ENCODE measurements at regions not wholly inside any gene's neighbourhood (a gene's known extent, or its start where the extent isn't known, plus 50 kb on each side); places are given as distances from the start of the nearest gene placed in this dataset.
A peak's percentile ranks its signal among the peaks of the same experiment; 100 is the strongest.

GRCh38 chr12:91327131-91327530 is 144.5 kb upstream of the DCN start:
- DNase-seq = no peak

- DNase-seq = peak in 1 of 2 experiments; percentile 2
These were observed 143.7 kb upstream of the DCN start for GRCh38 chr12:91326058-91327027.

DNA sequence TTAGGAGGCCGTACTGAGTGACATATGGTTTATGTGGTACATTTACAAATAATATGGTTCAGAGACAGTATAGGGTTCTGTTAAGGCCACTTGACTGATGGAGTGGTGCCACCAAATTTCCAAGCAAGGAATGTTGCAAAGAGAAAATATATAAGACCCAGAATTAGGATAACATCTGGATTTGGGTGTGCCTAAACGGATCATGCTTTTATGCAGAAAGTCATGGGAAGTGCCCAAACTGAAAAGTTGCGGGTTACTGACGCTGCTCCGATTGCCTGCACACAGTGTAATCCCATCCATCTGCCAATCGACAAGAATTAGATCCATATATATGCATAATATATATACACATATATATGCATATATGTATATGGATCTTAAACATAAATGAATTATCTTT is 138.4 kb upstream of the DCN start:
- no peak for DNase-seq

GRCh38 chr12:91319071-91319760 is 136.6 kb upstream of the DCN start:
- DNase-seq = no peak

DNA sequence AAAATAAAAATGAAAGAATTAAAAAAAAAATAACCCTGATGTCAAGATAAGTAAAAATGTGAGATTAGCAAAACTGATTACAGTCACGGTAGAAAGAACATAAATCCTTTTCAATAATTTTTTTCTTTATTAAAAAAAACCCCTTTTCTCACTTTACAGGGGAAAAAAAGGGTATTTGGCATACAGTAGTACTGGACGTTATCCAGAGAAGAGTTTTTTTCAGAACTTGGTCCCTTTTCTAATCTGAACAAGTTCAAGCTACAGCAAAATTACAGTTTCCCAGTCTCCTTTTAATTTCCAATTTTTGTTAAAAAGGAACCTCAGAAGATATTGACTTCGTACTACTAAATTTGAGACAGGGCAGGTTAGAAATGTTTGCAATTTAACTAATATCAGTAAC is 134.7 kb upstream of the DCN start:
- DNase-seq = no peak

GRCh38 chr12:91316907-91317269 is 134.3 kb upstream of the DCN start:
- DNase-seq = no peak

GRCh38 chr12:91316161-91316906 is 133.7 kb upstream of the DCN start:
- DNase-seq = no peak

GRCh38 chr12:91311081-91311480 is 128.5 kb upstream of the DCN start:
- no peak for DNase-seq

GRCh38 chr12:91309450-91309849 is 126.8 kb upstream of the DCN start:
- DNase-seq = no peak

DNA sequence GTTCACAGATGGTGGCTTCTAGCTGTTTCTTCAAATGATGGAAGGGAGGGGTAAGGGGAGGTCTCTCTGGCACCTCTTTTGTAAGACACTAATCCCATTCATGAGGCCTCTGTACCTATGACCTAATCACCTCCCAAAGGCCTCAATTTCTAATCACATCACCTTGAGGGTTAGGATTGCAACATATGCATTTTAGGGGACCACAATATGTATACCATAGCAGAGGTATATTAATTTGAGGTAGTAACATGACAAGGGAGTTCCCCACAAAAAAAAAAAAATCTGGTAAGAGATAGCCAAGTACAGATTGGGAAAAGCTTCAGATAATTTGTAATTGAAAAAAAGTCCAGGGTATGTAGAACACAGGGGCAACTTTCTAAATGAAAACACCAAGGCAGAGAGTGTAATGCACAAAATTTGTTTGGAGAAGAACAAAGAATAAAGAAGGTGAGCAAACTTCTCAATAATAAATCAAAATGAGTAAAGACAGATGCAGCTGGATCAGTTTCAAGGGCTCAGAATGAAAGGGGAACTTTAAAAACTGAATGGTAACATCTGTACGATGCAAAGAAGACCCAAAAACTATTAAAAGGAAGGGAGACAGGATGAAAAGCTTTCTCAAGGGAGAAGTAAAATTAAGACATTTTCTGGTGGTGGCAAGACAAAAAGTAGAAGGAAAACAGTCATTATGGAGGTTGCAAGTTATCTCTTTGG is 125.5 kb upstream of the DCN start:
- DNase-seq = no peak

DNA sequence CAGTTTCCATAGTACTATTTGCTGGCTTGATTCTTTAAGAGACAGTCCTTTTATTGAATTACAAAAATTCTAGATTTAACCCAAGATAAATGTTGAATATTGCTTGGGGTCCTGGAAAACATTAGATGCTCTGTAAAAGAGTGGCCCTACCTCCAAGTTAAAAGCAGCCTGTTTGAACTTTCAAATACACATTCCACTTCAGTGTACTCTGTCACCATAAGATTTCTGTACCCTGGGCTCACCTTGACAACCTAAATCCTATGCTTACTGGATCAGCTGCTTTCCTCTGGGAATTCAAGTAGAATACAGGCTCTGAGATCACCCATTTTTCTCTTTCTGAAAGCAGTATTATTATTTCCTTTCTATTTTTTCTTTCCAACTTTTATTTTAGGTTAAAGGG is 107.7 kb upstream of the DCN start:
- DNase-seq = no peak

GRCh38 chr12:91289906-91290305 is 107.3 kb upstream of the DCN start:
- DNase-seq = no peak

DNA sequence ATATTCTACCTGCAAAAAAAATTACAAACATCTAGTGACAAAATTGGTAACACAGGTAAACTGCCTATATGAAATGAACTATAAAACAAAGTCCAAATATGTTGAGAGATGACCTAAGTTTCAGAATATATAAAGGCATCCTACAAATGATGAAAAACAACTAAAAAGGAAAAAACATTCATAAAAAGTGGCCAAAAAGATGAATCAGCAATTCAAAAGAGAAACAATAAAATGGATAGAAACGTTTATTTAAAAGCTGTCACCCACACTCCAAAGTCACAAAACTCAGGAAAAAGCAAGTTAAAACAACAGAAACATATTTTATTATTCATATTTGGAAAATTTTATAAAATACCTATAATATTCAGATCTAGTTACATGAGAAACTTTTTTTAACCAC is 106.5 kb upstream of the DCN start:
- DNase-seq = no peak

DNA sequence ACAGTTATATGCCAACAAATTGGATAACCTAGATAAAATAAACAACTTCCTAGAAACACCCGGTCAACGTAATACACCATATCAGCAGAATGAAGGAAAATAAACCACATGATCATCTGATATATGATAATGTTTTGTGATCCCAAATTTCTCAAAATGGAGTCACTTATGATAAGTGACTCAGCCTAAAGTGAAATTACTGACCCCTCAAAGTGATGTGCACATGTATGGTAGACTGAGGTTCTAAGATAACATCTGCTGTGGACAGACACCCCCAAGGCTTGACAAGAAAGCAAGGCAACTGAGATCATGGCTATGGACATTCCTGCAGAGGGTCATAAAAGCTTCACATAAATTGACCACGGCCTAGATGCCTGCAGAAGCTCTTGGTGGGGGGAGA is 105.1 kb upstream of the DCN start:
- no peak for DNase-seq

DNA sequence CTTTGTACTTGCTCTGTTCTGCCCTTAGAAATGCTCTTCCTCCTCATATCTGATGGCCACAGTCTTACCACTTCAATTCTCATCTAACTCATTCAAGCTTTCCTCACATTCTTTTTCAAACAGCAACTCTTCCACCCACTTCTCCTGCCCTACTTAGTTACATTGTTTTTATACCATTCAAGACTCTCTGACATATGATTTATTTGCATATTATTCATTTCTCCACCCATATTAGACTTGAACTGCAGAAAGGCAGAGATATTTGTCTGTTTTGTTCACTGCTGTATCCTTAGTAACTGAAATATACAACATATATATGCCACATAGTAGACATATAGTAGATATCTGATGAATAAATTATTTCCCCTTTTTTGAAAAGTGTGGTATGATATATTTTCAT is 95.5 kb upstream of the DCN start:
- no peak for DNase-seq

DNA sequence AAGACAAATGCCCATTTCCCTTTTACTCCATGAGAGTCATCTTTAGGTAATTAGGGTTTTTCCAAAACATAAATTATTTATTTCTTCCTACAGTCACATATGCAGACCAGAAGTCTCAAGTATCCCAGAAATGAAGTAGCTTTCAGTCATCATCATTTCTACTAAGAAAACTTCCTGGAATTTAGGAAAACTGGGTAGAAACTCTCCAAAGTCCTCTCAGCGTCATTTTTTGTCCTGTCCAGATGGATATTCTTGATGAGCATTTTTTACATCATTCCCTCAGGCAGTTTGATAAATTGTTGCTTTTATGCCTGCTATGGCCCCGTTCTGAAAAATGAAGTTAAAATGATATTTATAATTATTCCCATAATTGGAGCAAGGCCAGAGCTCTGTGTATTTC is 93.9 kb upstream of the DCN start:
- no peak for DNase-seq

DNA sequence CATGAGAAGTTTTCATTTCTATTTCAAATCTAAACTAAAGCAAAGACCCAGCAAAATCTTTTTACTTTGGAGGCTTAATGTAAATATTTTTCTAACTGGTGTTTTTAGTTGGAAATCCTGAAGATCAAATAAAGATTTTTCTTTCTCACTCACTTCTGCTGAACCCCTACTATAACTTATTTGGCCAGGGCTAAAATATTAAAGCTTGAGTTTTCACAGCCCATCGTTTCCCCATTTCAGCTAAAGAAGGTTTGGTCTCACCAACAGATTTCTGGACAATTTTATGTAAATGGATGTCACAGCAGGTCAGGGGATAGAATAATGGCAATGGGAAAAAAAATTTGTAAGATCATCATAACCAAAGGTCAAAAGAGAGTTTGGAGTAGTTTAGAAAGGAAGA is 92.7 kb upstream of the DCN start:
- DNase-seq = no peak

DNA sequence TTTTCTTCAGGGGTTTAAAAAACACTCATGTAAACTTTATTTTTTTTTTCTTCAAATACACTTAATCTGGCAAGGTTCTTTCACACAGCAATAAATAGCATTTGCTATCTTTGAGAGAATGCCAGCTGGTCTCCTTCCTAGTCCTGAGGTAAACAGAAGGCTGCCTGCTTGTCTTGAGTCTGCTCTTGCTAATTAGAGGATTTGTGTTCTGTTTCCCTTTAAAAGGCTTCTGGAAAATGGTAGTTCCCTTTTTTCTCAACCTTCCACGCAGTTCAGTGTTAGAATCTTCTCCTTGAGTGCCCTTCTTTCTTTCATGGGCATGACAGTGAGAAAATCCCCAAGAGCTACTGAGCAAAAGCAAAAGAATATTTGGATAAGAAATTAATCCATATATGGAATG is 92.3 kb upstream of the DCN start:
- no peak for DNase-seq

DNA sequence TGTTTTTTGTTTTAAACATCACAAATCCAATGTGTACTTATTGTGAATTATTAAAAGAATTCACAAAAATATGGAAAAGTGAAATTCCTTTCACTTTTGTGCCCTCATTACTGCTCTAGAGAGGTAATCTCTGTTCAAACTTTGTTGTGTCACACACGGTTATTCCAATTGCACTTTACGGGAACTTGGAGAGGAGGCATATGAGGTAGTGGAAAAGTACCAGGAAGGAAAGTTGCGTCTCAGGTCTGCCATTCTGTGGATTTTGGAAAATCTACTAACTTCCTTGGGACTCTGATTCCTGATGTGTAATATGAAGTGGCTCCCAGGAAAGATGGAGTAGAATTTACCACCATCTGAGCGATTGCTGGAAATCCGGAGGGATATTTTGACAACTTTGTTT is 90.9 kb upstream of the DCN start:
- no peak for DNase-seq

DNA sequence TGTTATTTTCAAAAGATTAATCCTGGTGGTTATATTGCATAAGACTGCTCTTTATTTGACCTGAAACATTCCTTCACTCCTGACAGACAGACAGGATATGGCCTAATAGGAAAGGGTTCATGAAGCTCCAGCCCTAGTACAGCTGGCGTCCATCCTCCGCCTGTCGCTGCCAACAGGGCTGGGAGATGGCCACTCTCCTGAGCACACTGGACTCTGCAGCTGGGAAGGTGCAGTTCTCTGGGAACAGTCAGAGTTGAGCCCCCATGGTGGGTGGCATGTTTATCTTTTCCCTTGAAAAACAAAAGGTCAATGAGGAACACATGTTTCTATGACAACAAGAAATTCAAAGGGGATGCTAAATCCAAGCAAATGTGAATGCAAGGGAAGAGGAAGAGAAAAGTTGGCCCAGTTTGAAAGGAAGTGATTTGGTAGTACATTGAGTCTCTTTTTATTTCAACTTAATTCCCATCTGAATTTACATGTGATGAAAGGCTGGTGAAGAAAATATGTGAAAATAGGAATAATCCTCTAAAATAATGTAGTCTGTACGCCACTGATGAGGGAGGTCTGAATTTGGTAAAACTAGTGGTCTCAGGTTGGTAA is 89.9 kb upstream of the DCN start:
- no peak for DNase-seq

DNA sequence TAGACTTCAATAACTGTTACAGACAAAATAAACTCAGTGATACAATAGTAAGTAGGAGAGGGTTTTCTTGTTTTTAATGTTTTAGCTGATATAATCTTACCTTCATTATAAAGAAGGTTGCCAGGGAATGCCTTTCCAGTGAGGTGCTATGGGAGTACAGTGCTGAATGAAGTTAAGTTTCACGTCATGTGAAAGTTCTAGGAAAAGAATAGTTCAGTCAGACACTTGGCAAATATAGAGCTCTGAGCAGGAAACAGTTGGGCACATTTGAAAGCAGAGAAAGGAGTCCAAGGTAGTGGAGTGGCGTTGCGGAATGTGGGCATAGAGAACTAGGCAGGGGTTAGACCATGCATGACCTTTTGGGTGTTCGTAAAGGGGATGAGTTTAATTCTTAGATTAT is 88.6 kb upstream of the DCN start:
- DNase-seq = no peak

- no peak for DNase-seq
These were observed 84.4 kb upstream of the DCN start for GRCh38 chr12:91267039-91267438.

GRCh38 chr12:91264178-91264577 is 81.6 kb upstream of the DCN start:
- no peak for DNase-seq
